HG03103 (cell line): ENCODE measurements at regions not wholly inside any gene's neighbourhood (a gene's known extent, or its start where the extent isn't known, plus 50 kb on each side); places are given as distances from the start of the nearest gene placed in this dataset.
"Not testable (repeated sequence)": the region's sequence is repeated elsewhere in the genome, so short reads cannot be mapped to it uniquely, and the experiment has no call there.

Experiments used
- ATAC-seq: cut with Tn5 transposase; IDR thresholded peaks from one replicate; pipeline ENCODE4 v1.9.1; 2021; ENCODE audit warnings: low read depth; ENCODE audit not compliant: unreplicated experiment

DNA sequence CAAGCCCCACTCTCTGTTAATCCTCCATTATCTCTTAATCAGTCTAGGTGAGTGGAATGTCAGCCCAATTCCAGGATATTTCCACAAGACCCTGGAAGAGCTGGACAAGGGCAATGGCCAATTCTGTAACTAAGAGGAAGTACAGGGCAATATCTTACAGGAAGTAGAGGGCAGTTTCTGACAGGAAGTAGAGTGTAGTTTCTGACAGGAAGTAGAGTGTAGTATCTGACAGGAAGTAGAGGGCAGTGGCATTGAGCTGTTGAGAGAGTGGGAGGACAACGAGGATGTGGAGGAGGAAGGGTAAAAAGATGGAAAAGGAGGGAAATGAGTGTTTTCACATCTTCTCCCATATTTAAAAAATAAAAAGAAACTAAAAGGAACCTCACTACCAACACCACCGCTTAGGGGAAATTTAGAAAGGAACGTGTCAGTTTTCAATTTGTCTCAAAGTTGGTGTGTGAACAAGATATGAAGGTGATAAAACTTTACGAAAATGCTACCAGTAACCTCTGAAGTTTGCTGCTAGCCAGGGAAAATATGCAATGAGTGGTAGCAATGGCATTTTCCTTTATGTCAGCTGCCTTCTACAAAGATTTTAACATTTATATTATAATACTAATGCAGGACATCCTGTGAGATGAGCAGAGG, 430.9 kb upstream of the HNRNPA3 start:
- no peak for ATAC-seq

- no peak for ATAC-seq
Measured at GRCh38 chr2:176784633-176785200, 427.9 kb upstream of the HNRNPA3 start.

DNA sequence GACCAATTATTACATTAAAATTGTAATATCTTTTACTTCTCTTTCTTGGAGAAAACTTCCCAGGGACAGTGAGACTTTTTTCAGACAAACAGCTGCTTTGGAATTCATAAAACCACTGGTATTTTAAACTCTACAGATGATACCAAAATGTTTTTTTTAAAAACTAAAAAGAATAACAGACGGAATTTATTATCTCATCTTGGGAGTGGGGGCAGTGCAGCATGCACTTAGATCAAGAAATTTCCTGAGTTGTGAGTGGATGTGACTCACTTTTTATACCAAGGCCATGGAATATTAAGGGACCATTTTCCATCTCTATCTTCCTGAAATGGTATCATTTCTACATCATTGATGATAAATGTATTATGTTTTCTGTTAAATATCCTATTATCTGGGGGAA, 422.8 kb upstream of the HNRNPA3 start:
- ATAC-seq, result no peak

GRCh38 chr2:176790468-176790867, 422.1 kb upstream of the HNRNPA3 start:
- ATAC-seq, result no peak

- ATAC-seq, result no peak
Measured at GRCh38 chr2:176793792-176794191, 418.8 kb upstream of the HNRNPA3 start.

DNA sequence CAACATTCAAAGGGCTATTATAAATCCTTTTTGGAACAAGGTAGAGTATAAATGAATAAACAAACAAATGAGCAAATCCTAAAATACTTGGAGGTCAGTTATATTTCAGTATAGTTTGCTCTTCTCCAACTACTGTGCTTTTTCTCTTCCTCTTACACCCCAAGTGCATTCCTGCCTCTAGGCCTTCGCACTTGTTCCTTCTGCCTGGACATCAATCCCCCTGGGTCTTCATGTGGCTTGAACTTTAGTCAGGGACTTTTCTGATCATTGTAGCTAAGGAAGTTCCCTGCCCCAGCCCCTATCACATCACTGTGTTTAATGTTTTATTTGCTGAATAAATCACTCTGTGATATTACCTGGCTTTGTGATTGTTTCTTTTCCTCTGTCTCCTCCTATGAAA, 418.2 kb upstream of the HNRNPA3 start:
- ATAC-seq, result no peak

- ATAC-seq, result no peak
Measured at GRCh38 chr2:176795823-176796222, 416.8 kb upstream of the HNRNPA3 start.

DNA sequence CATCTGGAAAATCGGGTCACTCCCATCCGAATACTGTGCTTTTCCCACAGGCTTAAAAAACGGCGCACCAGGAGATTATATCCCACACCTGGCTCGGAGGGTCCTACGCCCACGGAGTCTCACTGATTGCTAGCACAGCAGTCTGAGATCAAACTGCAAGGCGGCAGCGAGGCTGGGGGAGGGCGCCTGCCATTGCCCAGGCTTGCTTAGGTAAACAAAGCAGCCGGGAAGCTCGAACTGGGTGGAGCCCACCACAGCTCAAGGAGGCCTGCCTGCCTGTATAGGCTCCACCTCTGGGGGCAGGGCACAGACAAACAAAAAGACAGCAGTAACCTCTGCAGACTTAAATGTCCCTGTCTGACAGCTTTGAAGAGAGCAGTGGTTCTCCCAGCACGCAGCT, 415.9 kb upstream of the HNRNPA3 start:
- ATAC-seq, result not testable (repeated sequence)

DNA sequence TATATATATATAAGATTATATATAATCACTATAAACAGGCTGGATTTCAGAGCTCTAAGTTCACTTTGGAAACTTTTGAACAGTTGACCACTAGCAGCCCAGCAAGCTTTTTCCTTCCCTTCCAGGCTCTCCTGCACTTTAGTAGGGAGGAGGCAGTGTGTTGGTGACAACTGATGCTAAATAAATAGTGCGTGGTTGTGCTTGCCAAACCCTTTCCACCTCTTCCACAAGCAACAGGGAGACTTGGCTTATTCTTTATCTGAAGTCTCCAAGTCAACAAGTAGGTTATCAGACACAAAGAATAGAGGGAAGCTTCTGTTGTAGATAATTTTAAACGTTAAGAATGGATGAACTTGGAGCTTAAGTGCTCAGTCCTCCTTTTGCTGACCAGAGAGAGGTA, 408.2 kb upstream of the HNRNPA3 start:
- no peak for ATAC-seq

DNA sequence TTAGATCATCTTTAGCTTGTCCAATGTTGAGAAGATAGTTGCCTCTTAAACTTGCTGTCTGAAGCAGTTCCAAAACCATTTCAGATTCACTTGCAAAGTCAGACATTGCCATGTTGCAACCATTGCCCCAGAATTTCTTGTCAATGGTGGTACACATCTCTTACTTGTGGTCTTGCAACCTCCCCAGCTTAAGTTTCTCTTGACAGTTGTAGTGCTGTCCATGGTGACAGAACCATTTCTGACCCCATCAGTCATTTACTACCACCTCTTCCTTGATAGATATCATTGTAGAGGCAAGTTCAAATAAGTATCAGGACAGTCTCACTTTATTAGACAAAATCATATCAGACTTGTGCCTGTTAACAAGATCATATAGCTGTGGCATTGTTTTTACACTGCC, 407.2 kb upstream of the HNRNPA3 start:
- ATAC-seq, result no peak

GRCh38 chr2:176812246-176812775, 400.3 kb upstream of the HNRNPA3 start:
- ATAC-seq, result no peak

DNA sequence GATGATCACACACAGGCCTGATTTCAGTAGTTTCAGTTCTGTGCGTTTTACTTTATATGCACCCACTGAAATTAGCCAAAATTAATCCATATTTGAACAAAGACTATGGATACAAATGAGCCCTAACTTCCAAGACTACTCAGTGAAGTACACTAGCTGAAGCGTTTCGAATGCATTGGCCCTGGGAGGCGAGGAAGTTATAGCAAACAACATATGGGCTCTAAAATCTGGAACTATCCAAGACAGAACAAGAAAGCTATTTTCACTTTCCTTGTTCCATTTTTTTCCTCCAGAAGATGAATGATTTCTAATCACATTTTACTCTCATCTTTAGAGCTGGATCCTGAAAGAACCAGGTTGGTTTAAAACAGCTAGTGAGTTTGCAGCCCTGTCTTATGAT, 399.4 kb upstream of the HNRNPA3 start:
- ATAC-seq, result no peak

DNA sequence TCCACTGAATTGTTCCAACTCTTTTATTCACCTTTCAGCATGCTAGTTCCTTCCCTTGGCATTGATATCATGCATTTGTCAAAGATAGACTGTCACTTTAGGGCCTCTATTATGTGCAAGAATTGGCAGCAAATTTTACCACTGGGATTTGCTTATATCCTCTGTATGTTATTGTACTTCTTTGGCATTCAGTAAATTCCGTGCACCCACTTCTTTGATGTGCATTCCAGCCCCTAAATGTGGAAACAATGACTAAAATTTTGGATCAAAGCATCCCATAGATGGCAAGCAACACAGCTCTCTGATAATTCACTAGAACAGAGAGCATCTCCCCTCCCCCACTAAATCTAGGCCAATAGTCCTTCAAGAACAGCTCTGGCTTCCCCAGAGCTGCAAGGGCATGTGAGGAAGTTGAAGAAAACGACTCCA, 399.0 kb upstream of the HNRNPA3 start:
- no peak for ATAC-seq

DNA sequence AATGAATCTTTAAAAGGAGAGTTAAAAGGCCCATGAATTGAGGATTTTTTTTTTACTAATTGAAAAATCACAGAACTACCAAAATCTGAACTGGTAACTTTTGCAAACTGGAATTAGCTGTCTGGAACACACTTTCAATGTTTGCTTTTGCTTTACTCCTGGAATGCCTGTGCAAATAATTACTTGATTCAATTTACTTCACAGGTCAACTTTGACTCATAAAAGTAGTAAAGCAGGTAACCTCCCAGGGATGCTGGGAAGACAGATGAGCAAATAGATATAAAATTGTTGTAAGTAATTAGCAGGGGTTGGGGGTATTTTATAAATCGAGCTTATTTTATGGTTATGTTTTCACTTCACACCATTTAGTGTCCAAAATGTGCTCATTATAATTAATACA, 398.3 kb upstream of the HNRNPA3 start:
- ATAC-seq, result no peak

DNA sequence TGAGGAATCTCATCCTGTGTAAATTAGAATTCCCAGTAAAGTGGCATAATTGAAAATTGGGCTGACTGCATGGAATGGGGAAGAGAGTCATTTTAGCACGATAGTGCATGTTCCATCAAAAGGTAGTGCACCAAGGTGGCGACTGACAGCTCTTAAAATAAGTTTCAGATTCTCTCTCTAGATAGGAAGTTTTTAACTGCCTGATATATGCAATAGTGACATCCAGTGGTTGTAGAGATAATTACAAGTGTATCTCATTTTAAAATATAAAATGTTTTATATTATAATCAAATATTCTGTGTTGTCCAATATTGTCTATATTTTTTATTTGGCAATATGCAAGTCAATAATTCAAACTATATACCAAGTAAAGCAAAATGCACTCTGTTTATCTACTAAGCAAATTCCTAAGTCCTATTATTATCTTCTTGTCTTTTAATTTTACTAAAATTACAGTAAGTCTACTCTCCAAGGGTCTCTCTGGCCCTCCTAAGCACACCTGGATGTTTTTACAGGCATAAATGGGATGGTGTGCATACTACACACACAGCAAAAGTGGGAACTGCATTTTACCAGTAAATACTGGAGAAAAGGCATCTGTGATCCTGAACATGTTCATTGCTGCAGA, 397.7 kb upstream of the HNRNPA3 start:
- no peak for ATAC-seq

GRCh38 chr2:176817061-176817565, 395.5 kb upstream of the HNRNPA3 start:
- no peak for ATAC-seq

DNA sequence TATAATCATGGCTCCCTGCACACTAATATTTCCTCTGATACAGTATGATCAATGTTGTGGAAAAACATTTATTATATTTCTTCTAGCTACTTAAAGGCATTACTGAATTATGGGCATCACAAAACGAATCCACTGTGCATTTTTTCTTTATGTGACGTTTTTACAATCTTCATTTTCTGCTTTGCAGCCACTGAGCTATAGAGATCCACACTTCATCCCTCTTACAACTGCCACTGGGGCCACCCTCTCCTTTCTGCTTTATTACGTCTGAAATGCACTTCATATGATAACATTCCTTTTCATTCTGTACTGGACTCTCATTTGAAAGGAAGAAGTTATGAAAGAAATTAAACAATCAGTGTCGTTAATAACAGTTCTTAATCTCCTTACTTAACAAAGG, 394.5 kb upstream of the HNRNPA3 start:
- ATAC-seq, result no peak

GRCh38 chr2:176818617-176819016, 394.0 kb upstream of the HNRNPA3 start:
- no peak for ATAC-seq

DNA sequence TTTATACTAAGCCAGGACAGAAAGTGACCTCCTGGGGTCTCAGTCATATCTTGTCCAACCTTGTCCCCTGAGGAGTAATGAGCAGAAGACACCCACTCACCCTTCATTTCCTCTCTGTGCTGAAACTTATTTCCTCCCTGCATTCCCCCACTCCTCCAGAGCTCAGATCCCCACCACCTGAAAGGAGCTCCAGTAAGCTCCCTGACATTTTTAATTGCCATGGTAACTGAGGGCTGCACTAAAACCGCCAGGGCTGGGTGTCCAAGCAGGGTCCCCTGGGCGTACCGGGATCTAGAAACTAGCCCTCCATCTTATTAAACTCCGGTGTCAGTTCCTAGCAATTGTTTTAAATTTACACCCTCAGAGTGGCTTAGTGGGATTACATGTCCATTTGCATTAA, 393.3 kb upstream of the HNRNPA3 start:
- ATAC-seq, result no peak

DNA sequence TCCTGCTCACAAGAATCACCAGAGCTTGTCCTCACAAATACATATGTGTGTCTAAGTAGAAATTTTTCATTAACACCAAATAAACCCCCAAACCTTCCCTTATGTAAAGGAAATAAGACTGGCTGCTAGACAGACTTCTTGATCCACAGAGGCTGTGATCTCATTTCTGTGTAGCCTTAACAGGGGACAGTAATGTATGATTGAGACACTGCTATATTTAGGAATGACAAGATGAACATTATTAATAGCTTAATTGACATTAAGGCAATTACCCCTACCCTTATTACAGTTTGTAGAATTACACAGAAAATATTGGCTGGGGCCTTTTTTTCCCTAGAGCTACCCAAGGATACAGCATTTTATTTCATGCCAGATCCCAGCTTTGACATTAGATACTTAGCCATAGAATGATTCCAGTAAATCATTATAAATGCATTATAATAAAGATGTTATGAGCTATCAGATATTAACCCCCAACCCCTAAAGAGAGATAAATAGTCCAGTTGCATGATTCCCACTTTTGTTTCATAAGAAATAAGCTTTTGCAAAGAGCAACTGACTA, 392.1 kb upstream of the HNRNPA3 start:
- ATAC-seq, result no peak

DNA sequence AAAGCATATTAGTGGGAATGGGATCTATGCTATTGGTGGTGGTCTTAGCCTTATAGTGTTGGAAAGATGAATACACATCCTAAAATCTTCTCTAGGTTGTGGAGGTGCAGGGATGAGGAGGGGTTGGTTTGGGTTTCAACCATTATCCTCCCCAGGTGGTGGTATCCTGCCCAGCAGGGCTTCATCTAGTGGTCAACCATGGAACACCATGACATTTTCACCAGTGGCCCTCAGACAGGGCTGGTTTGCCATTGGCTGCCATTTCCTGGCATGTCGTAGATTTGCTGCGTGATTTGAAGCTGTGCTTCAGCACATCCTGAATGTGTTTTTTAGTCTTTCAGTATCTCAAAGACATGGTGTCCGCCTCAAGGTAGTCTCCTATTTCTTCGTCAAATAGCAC, 391.2 kb upstream of the HNRNPA3 start:
- ATAC-seq, result no peak
